IMR-90 (cell line): ENCODE measurements at regions not wholly inside any gene's neighbourhood (a gene's known extent, or its start where the extent isn't known, plus 50 kb on each side); places are given as distances from the start of the nearest gene placed in this dataset.

Source experiments
- ATAC-seq: fragments of 200-7000 bp; cut with Tn5 transposase; 2 replicates; pipeline ENCODE4 v1.9.1; 2020; ENCODE audit warnings: low read depth, mild to moderate bottlenecking, moderate library complexity
- BruUV-seq: library from RNA; stranded (reverse); fragments of 400-500 nt; replicated peaks from 2 replicates; lab custom pipeline; 2021; lab: Mats Ljungman, UMichigan
- CTCF ChIA-PET: fragments of 300-600 bp; formaldehyde crosslinking; extraction: SDS; loops from one replicate; lab custom pipeline; 2021; ENCODE audit warnings: antibody characterized with exemption; lab: Yijun Ruan, JAX
- POLR2A ChIA-PET: fragments of 300-600 bp; sonication (Branson Sonifier 250); formaldehyde crosslinking; loops from one replicate; lab custom pipeline; 2022; ENCODE audit warnings: antibody characterized with exemption; ENCODE audit not compliant: unreplicated experiment; lab: Charles Lee
- DNase-seq: peaks from one replicate; pipeline ENCODE4 v3.0.0; 2013
- H2AFZ ChIP-seq: replicated peaks from 2 replicates; pipeline ENCODE3; 2013; ENCODE audit warnings: low read length, mild to moderate bottlenecking; ENCODE audit not compliant: poor library complexity
- H2AK5ac ChIP-seq: 2 replicates; pipeline ENCODE4 v1.6.1; 2013; ENCODE audit warnings: low read depth, low read length, inconsistent platforms
- H2AK9ac ChIP-seq: replicated peaks from 2 replicates; pipeline ENCODE3; 2013; ENCODE audit warnings: mild to moderate bottlenecking, low read depth, low read length, moderate library complexity; ENCODE audit not compliant: poor library complexity
- H2BK120ac ChIP-seq: 2 replicates; pipeline ENCODE4 v1.6.1; 2013; ENCODE audit warnings: low read depth, low read length, inconsistent platforms
- H2BK15ac ChIP-seq: 3 replicates; pipeline ENCODE4 v1.6.1; 2013; ENCODE audit warnings: low read depth, low read length, inconsistent platforms
- H2BK20ac ChIP-seq: 2 replicates; pipeline ENCODE4 v1.6.1; 2013; ENCODE audit warnings: low read depth, mild to moderate bottlenecking, inconsistent platforms, low read length, moderate library complexity
- H2BK5ac ChIP-seq: 2 replicates; pipeline ENCODE4 v1.6.1; 2013; ENCODE audit warnings: mild to moderate bottlenecking, low read depth, low read length, inconsistent platforms; ENCODE audit not compliant: poor library complexity, severe bottlenecking
- H3K14ac ChIP-seq: replicated peaks from 2 replicates; pipeline ENCODE4 v1.6.1; 2013; ENCODE audit warnings: low read depth, low read length, inconsistent platforms
- H3K18ac ChIP-seq: 2 replicates; pipeline ENCODE4 v1.6.1; 2013; ENCODE audit warnings: low read depth, low read length, control low read depth
- H3K23ac ChIP-seq: 2 replicates; pipeline ENCODE4 v1.6.1; 2013; ENCODE audit warnings: low read depth, low read length, inconsistent platforms
- H3K27ac ChIP-seq: 2 replicates; pipeline ENCODE4 v1.5.1; 2013; ENCODE audit warnings: mild to moderate bottlenecking, control low read depth, low read length; ENCODE audit not compliant: insufficient read depth
- H3K27me3 ChIP-seq: 2 replicates; pipeline ENCODE4 v1.6.1; 2013; ENCODE audit warnings: low read length; ENCODE audit not compliant: control insufficient read depth, insufficient read depth
- H3K36me3 ChIP-seq: 2 replicates; pipeline ENCODE4 v1.6.1; 2013; ENCODE audit warnings: low read length, mixed read lengths; ENCODE audit not compliant: control insufficient read depth, insufficient read depth
- H3K4ac ChIP-seq: 2 replicates; pipeline ENCODE4 v1.6.1; 2013; ENCODE audit warnings: low read depth, low read length, inconsistent platforms
- H3K4me1 ChIP-seq: 2 replicates; pipeline ENCODE4 v1.6.1; 2013; ENCODE audit warnings: low read length, mixed read lengths; ENCODE audit not compliant: control insufficient read depth, insufficient read depth
- H3K4me2 ChIP-seq: 2 replicates; pipeline ENCODE4 v1.6.1; 2013; ENCODE audit warnings: low read depth, mild to moderate bottlenecking, control low read depth, low read length, moderate library complexity
- H3K4me3 ChIP-seq: 2 replicates; pipeline ENCODE4 v1.5.1; 2013; ENCODE audit warnings: low read depth, mild to moderate bottlenecking, control low read depth, low read length, moderate library complexity; ENCODE audit not compliant: insufficient read depth
- H3K56ac ChIP-seq: 2 replicates; pipeline ENCODE4 v1.6.1; 2013; ENCODE audit warnings: low read length, inconsistent platforms; ENCODE audit not compliant: insufficient read depth; ENCODE audit errors: extremely low read depth
- H3K79me1 ChIP-seq, 2 experiments: 2 replicates each; pipeline ENCODE4 v1.6.1; 2013; ENCODE audit warnings: low read length in 2 of 2, inconsistent platforms in 1 of 2, low read depth in 1 of 2
- H3K9ac ChIP-seq: 2 replicates; pipeline ENCODE4 v1.6.1; 2013; ENCODE audit warnings: low read depth, low read length, control low read depth
- H3K9me1 ChIP-seq: 2 replicates; pipeline ENCODE4 v1.6.1; 2013; ENCODE audit warnings: low read length, inconsistent platforms; ENCODE audit not compliant: insufficient read depth
- H3K9me3 ChIP-seq: 2 replicates; pipeline ENCODE4 v1.6.1; 2013; ENCODE audit warnings: low read length; ENCODE audit not compliant: control insufficient read depth, insufficient read depth
- H4K20me1 ChIP-seq: 2 replicates; pipeline ENCODE4 v1.6.1; 2013; ENCODE audit warnings: low read length, inconsistent platforms; ENCODE audit not compliant: insufficient read depth
- H4K5ac ChIP-seq: 2 replicates; pipeline ENCODE4 v1.6.1; 2013; ENCODE audit warnings: mild to moderate bottlenecking, low read depth, low read length, control low read depth
- H4K8ac ChIP-seq, 2 experiments: 2 replicates each; pipeline ENCODE4 v1.6.1; 2013; ENCODE audit warnings: low read depth in 2 of 2, low read length in 2 of 2, control low read depth in 1 of 2, inconsistent platforms in 1 of 2
- H4K91ac ChIP-seq: 2 replicates; pipeline ENCODE4 v1.6.1; 2013; ENCODE audit warnings: low read depth, low read length, inconsistent platforms; ENCODE audit not compliant: insufficient read depth
- BHLHE40 ChIP-seq: fragments of 150-350 bp; IDR thresholded peaks from 2 replicates; pipeline ENCODE4 v1.6.1; 2016; ENCODE audit warnings: mild to moderate bottlenecking, low read depth, low read length
- CEBPB ChIP-seq: IDR thresholded peaks from 2 replicates; pipeline ENCODE4 v1.6.1; 2012; ENCODE audit warnings: low read depth, low read length, improper control_type of control experiment
- CHD1 ChIP-seq: IDR thresholded peaks from 2 replicates; pipeline ENCODE4 v1.6.1; 2012; ENCODE audit warnings: low read depth, low read length, improper control_type of control experiment
- ELK1 ChIP-seq: fragments of 150-350 bp; IDR thresholded peaks from 2 replicates; pipeline ENCODE4 v1.6.1; 2016; ENCODE audit warnings: low read depth, mild to moderate bottlenecking, low read length, moderate library complexity, borderline replicate concordance
- FOS ChIP-seq: fragments of 150-350 bp; IDR thresholded peaks from 2 replicates; pipeline ENCODE4 v1.6.1; 2016; ENCODE audit warnings: low read depth, low read length
- MAFK ChIP-seq: IDR thresholded peaks from 2 replicates; pipeline ENCODE4 v1.6.1; 2012; ENCODE audit warnings: low read depth, low read length, improper control_type of control experiment
- MAZ ChIP-seq: IDR thresholded peaks from 2 replicates; pipeline ENCODE4 v1.6.1; 2012; ENCODE audit warnings: low read depth, mild to moderate bottlenecking, low read length, improper control_type of control experiment, moderate library complexity, borderline replicate concordance
- MXI1 ChIP-seq: IDR thresholded peaks from 2 replicates; pipeline ENCODE4 v1.6.1; 2012; ENCODE audit warnings: low read depth, mild to moderate bottlenecking, low read length, moderate library complexity, borderline replicate concordance
- NFE2L2 ChIP-seq: fragments of 150-350 bp; IDR thresholded peaks from 2 replicates; pipeline ENCODE4 v1.6.1; 2016; ENCODE audit warnings: low read depth, mild to moderate bottlenecking, low read length
- RAD21 ChIP-seq: IDR thresholded peaks from 2 replicates; pipeline ENCODE4 v1.6.1; 2012; ENCODE audit warnings: low read length, improper control_type of control experiment
- RCOR1 ChIP-seq: IDR thresholded peaks from 2 replicates; pipeline ENCODE4 v1.6.1; 2012; ENCODE audit warnings: mild to moderate bottlenecking, low read length, improper control_type of control experiment; ENCODE audit not compliant: insufficient replicate concordance
- RFX5 ChIP-seq: IDR thresholded peaks from 2 replicates; pipeline ENCODE4 v1.8.0; 2012; ENCODE audit warnings: low read depth, mild to moderate bottlenecking, low read length, moderate library complexity
- WGBS, 2 experiments: methylation state at CpG; one replicate each; pipeline versions ENCODE4 v1.1.5 to v1.1.7; 2013; ENCODE audit warnings: missing lambda C conversion rate in 2 of 2; ENCODE audit not compliant: insufficient read length in 1 of 2; ENCODE audit errors: extremely low coverage in 2 of 2; 5-methylcytosine and 5-hydroxymethylcytosine counted together
- dilution Hi-C: fragments of 300-500 bp; cut with HindIII; formaldehyde crosslinking; loops from one replicate; pipeline ENCODE4 v1.14.3; 2018; ENCODE audit warnings: low sequenced_read_pairs; ENCODE audit not compliant: unreplicated experiment
- in situ Hi-C: fragments of 300-500 bp; cut with MboI; formaldehyde crosslinking; loops from 3 replicates; pipeline ENCODE4 v1.14.3; 2019; ENCODE audit warnings: low sequenced_read_pairs, inconsistent platforms, mixed read lengths
- intact Hi-C: fragments of 100-400 bp; cut with micrococcal nuclease; formaldehyde crosslinking; loops from 2 replicates; pipeline ENCODE4 v1.10.0; 2022
- TF ChIP-seq, protein P1 (sequence below): fragments of 150-350 bp; IDR thresholded peaks from 2 replicates; pipeline ENCODE4 v1.6.1; 2017; ENCODE audit warnings: mild to moderate bottlenecking, antibody characterized with exemption, low read length, low read depth
- TF ChIP-seq, protein P2 (sequence below): conservative IDR thresholded peaks from 2 replicates; pipeline ENCODE4 v1.5.1; 2012; ENCODE audit warnings: mild to moderate bottlenecking, low read depth, low read length, improper control_type of control experiment

DNA sequence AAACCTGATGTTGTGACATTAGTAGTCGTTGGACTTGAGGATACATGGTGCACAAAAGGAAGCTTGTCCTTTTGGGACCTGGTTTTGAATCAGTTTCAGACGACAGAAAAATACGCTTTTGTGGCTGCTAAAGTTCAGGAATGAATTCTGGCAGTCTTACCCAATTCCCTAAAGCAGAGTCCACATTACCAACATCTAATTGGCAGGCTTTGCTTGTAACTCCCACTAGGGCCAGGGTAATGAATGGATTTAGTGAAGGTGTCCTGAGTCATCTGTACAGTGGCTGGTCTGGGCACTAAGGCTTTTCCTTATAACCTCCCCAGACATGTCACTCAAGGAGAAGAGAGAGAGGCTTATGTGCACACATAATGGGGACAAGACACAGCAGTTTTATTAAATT, 66.2 kb upstream of the RNPC3 start:
- no peak for DNase-seq
- no CpG with 5 or more reads among the region's 3 CpGs for WGBS, 2 experiments

More for the DNA sequence above, 66.2 kb upstream of the RNPC3 start:
- Histone ChIP-seq H3K27me3 (no peaks in the 10 kb centered on the region; the same call in 1 of the 2 replicates), H3K9me1 (no peaks in the 10 kb centered on the region), H4K20me1 (no peaks in the 10 kb centered on the region), H4K5ac (no peak overlapping the region), H3K4me3 (no peak overlapping the region), H3K4ac (no peak overlapping the region), H2BK120ac (no peak overlapping the region), H2BK20ac (no peak overlapping the region), H2BK5ac (no peak overlapping the region), H3K79me1 (no peaks in the 10 kb centered on the region), H4K8ac (no peak overlapping the region), H3K9me3 (no peaks in the 10 kb centered on the region), H2BK15ac (no peak overlapping the region), H3K14ac (no peak overlapping the region), H3K56ac (no peak overlapping the region), H4K91ac (no peak overlapping the region), H3K23ac (no peak overlapping the region), H3K4me2 (no peak overlapping the region), H3K36me3 (no peaks in the 10 kb centered on the region), H3K9ac (no peak overlapping the region), H3K18ac (no peak overlapping the region), H2AK9ac (no peak overlapping the region), H2AFZ (no peak overlapping the region), H3K4me1 (no peaks in the 10 kb centered on the region), H2AK5ac (no peak overlapping the region), H3K27ac (no peak overlapping the region)
- in situ Hi-C loops (no loop called here), dilution Hi-C loops (no loop called here), intact Hi-C loops (no loop called here)
- ChIA-PET CTCF (no interaction called here), POLR2A (no interaction called here)
- TF ChIP-seq MXI1 (no peak), RFX5 (no peak), ELK1 (no peak), BHLHE40 (no peak), CEBPB (no peak), MAZ (no peak), RCOR1 (no peak), NFE2L2 (no peak), MAFK (no peak), FOS (no peak), CHD1 (no peak), RAD21 (no peak)
- TF ChIP-seq, protein P1, sequence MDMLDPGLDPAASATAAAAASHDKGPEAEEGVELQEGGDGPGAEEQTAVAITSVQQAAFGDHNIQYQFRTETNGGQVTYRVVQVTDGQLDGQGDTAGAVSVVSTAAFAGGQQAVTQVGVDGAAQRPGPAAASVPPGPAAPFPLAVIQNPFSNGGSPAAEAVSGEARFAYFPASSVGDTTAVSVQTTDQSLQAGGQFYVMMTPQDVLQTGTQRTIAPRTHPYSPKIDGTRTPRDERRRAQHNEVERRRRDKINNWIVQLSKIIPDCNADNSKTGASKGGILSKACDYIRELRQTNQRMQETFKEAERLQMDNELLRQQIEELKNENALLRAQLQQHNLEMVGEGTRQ = no peak
- TF ChIP-seq, protein P2, sequence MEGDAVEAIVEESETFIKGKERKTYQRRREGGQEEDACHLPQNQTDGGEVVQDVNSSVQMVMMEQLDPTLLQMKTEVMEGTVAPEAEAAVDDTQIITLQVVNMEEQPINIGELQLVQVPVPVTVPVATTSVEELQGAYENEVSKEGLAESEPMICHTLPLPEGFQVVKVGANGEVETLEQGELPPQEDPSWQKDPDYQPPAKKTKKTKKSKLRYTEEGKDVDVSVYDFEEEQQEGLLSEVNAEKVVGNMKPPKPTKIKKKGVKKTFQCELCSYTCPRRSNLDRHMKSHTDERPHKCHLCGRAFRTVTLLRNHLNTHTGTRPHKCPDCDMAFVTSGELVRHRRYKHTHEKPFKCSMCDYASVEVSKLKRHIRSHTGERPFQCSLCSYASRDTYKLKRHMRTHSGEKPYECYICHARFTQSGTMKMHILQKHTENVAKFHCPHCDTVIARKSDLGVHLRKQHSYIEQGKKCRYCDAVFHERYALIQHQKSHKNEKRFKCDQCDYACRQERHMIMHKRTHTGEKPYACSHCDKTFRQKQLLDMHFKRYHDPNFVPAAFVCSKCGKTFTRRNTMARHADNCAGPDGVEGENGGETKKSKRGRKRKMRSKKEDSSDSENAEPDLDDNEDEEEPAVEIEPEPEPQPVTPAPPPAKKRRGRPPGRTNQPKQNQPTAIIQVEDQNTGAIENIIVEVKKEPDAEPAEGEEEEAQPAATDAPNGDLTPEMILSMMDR = no peak
- BruUV-seq = no TSS peak
- ATAC-seq = no peak
